Chondrocyte (in vitro differentiated cells): ENCODE measurements at regions not wholly inside any gene's neighbourhood (a gene's known extent, or its start where the extent isn't known, plus 50 kb on each side); places are given as distances from the start of the nearest gene placed in this dataset.

Source experiments
- DNase-seq: peaks from one replicate; pipeline ENCODE4 v3.0.0; 2021; ENCODE audit warnings: mixed read lengths, low spot score
- H3K27ac Mint-ChIP-seq: one replicate; pipeline ENCODE4 v1.8.0; 2021; ENCODE audit warnings: mild to moderate bottlenecking, moderate library complexity, mixed read lengths; ENCODE audit not compliant: unreplicated experiment
- H3K27me3 Mint-ChIP-seq: 2 replicates; pipeline ENCODE4 v1.8.0; 2021; ENCODE audit warnings: low read depth, mixed read lengths
- H3K36me3 Mint-ChIP-seq: 2 replicates; pipeline ENCODE4 v1.8.0; 2021; ENCODE audit warnings: low read depth, mixed read lengths
- H3K4me1 Mint-ChIP-seq: 2 replicates; pipeline ENCODE4 v1.8.0; 2021; ENCODE audit warnings: low read depth, mild to moderate bottlenecking, mixed read lengths
- H3K4me3 Mint-ChIP-seq: one replicate; pipeline ENCODE4 v1.8.0; 2021; ENCODE audit warnings: mild to moderate bottlenecking, moderate library complexity, mixed read lengths; ENCODE audit not compliant: unreplicated experiment
- H3K9me3 Mint-ChIP-seq: 2 replicates; pipeline ENCODE4 v1.8.0; 2021; ENCODE audit warnings: low read depth, mixed read lengths
- CTCF ChIP-seq: fragments of 200-600 bp; sonication (generic); IDR thresholded peaks from 2 replicates; pipeline ENCODE4 v1.5.0; 2021; ENCODE audit warnings: antibody characterized with exemption, mild to moderate bottlenecking, moderate library complexity

GRCh38 chr5:103441523-103441922 is 121.1 kb downstream of the NUDT12 start:
- Mint-ChIP-seq H3K4me3 (no peak overlapping the region), H3K36me3 (peaks cover 2% of the 10 kb centered on the region), H3K9me3 (peaks cover 22% of the 10 kb centered on the region), H3K4me1 (peaks cover 41% of the 10 kb centered on the region), H3K27ac (no peak overlapping the region), H3K27me3 (no peaks in the 10 kb centered on the region)
- no peak for DNase-seq
- peak; percentile 28 for TF ChIP-seq CTCF

GRCh38 chr5:103439007-103439406 is 123.6 kb downstream of the NUDT12 start:
- H3K27ac Mint-ChIP-seq = peak overlapping the region; percentile 74
- H3K27me3 Mint-ChIP-seq = no peaks in the 10 kb centered on the region
- TF ChIP-seq CTCF = no peak
- H3K36me3 Mint-ChIP-seq = peaks cover 2% of the 10 kb centered on the region
- peaks cover 40% of the 10 kb centered on the region for H3K4me1 Mint-ChIP-seq
- DNase-seq = no peak
- peaks cover 22% of the 10 kb centered on the region for H3K9me3 Mint-ChIP-seq
- no peak overlapping the region for H3K4me3 Mint-ChIP-seq

GRCh38 chr5:103436656-103437055 is 125.9 kb downstream of the NUDT12 start:
- Mint-ChIP-seq H3K4me1 (peaks cover 52% of the 10 kb centered on the region), H3K36me3 (peaks cover 2% of the 10 kb centered on the region), H3K27ac (no peak overlapping the region), H3K4me3 (no peak overlapping the region), H3K9me3 (peaks cover 17% of the 10 kb centered on the region), H3K27me3 (no peaks in the 10 kb centered on the region)
- TF ChIP-seq CTCF = no peak
- no peak for DNase-seq

GRCh38 chr5:103436112-103436511 is 126.5 kb downstream of the NUDT12 start:
- Mint-ChIP-seq H3K27ac (peak overlapping the region; percentile 34), H3K9me3 (peaks cover 17% of the 10 kb centered on the region), H3K4me3 (no peak overlapping the region), H3K27me3 (no peaks in the 10 kb centered on the region), H3K36me3 (peaks cover 2% of the 10 kb centered on the region), H3K4me1 (peaks cover 57% of the 10 kb centered on the region)
- no peak for TF ChIP-seq CTCF
- no peak for DNase-seq

GRCh38 chr5:103435136-103435889 is 127.3 kb downstream of the NUDT12 start:
- no peak for DNase-seq
- peak overlapping the region; percentile 34 for H3K27ac Mint-ChIP-seq
- H3K9me3 Mint-ChIP-seq = peaks cover 13% of the 10 kb centered on the region
- peaks cover 59% of the 10 kb centered on the region for H3K4me1 Mint-ChIP-seq
- peaks cover 2% of the 10 kb centered on the region for H3K36me3 Mint-ChIP-seq
- H3K27me3 Mint-ChIP-seq = no peaks in the 10 kb centered on the region
- TF ChIP-seq CTCF = no peak
- H3K4me3 Mint-ChIP-seq = no peak overlapping the region
